ENCODE measurements at regions not wholly inside any gene's neighbourhood (a gene's known extent, or its start where the extent isn't known, plus 50 kb on each side); places are given as distances from the start of the nearest gene placed in this dataset.

- TF ChIP-seq TCF12 (IDR thresholded peaks at IDR 0.05), result no peak
- TF ChIP-seq MXI1 (IDR thresholded peaks at IDR 0.05; ENCODE audit: low read depth, low read length), result no peak
- no peak for TF ChIP-seq NFIC (IDR thresholded peaks at IDR 0.05; ENCODE audit: borderline replicate concordance)
- TF ChIP-seq ZBTB33 (IDR thresholded peaks at IDR 0.05; ENCODE audit: borderline replicate concordance, low read depth), result no peak
- TF ChIP-seq RCOR1 (IDR thresholded peaks at IDR 0.05; ENCODE audit: low read length), result no peak
- no peak for TF ChIP-seq POLR2AphosphoS5 (IDR thresholded peaks at IDR 0.05; ENCODE audit: low read depth, low read length)
- TF ChIP-seq PBX3 (IDR thresholded peaks at IDR 0.05), result no peak
- no peak for TF ChIP-seq CTCF (IDR thresholded peaks at IDR 0.05)
- TF ChIP-seq YY1 (IDR thresholded peaks at IDR 0.05; ENCODE audit: low read depth), result no peak
- no peak for TF ChIP-seq FOXM1 (IDR thresholded peaks at IDR 0.05; ENCODE audit: low read depth)
- TF ChIP-seq GABPA (IDR thresholded peaks at IDR 0.05; ENCODE audit: low read depth), result no peak
- no peak for TF ChIP-seq NRF1 (IDR thresholded peaks at IDR 0.05; ENCODE audit: low read depth, low read length)
- no peak for TF ChIP-seq MAX (IDR thresholded peaks at IDR 0.05; ENCODE audit: low read depth)
- TF ChIP-seq RAD21 (IDR thresholded peaks at IDR 0.05; ENCODE audit: low read length), result no peak
- no peak for TF ChIP-seq RFX5 (IDR thresholded peaks at IDR 0.05; ENCODE audit: low read length)
- TF ChIP-seq REST (IDR thresholded peaks at IDR 0.05; ENCODE audit: low read depth, low read length), result no peak
- no peak for TF ChIP-seq SIN3A (IDR thresholded peaks at IDR 0.05; ENCODE audit: borderline replicate concordance, low read depth, low read length)
- no peak for TF ChIP-seq USF1 (IDR thresholded peaks at IDR 0.05; ENCODE audit: borderline replicate concordance, low read depth)
- no peak for TF ChIP-seq ELF1 (IDR thresholded peaks at IDR 0.05)
- ChIA-PET CTCF (interaction anchor here (0.6 kb wide), 1 partner anchor 127 kb away, joined by 3 read pairs; no protein-coding TSS in a partner anchor), POLR2A (no interaction called here)
- H3K4me1 ChIP-seq (ENCODE audit: control insufficient read depth in 1 of 2, insufficient read depth in 2 of 2, low read depth in 1 of 2, low read length in 1 of 2), result no peaks in the 10 kb centered on the region; a peak in 1 of 4 replicates
- no peaks in the 10 kb centered on the region for H3K79me2 ChIP-seq (ENCODE audit: insufficient read depth)
- no peak for DNase-seq
- H3K4me3 ChIP-seq (ENCODE audit: low read depth in 2 of 2, low read length in 1 of 2), result no peak overlapping the region
- H3F3A ChIP-seq (replicated peaks; ENCODE audit: insufficient read depth), result no peaks in the 10 kb centered on the region
- no peaks in the 10 kb centered on the region for H3K9me2 ChIP-seq
- H3K27me3 ChIP-seq (ENCODE audit: insufficient read depth), result no peaks in the 10 kb centered on the region
- H3K36me3 ChIP-seq (replicated peaks in 1 of 2; ENCODE audit: control insufficient read depth in 1 of 2, insufficient read depth in 2 of 2, low read length in 1 of 2), result no peaks in the 10 kb centered on the region
- no peak overlapping the region for H3K9ac ChIP-seq
- no peak overlapping the region for H3K27ac ChIP-seq (ENCODE audit: low read depth in 2 of 2, low read length in 1 of 2)
- no peaks in the 10 kb centered on the region for H4K20me1 ChIP-seq (ENCODE audit: insufficient read depth)
- no peak overlapping the region for H2AFZ ChIP-seq (ENCODE audit: low read depth)
- H3K9me3 ChIP-seq, result no peaks in the 10 kb centered on the region
- no peak overlapping the region for H3K4me2 ChIP-seq
- WGBS (ENCODE audit: low lambda C conversion rate), result 36% methylated on average over 3 of the region's 3 CpGs
Measured at GRCh38 chr1:18047122-18047521, 60.5 kb upstream of the IGSF21 start.
